C4-2B (cell line): ENCODE measurements at regions not wholly inside any gene's neighbourhood (a gene's known extent, or its start where the extent isn't known, plus 50 kb on each side); places are given as distances from the start of the nearest gene placed in this dataset.

ENCODE experiments used
- H3K27ac ChIP-seq: fragments of 450-650 bp; 2 replicates; pipeline ENCODE4 v1.5.1; 2017
- ZFX ChIP-seq: fragments of 450-650 bp; IDR thresholded peaks from 2 replicates; pipeline ENCODE4 v1.6.1; 2017
- TF ChIP-seq, protein P1 (sequence below): fragments of 450-650 bp; conservative IDR thresholded peaks from 2 replicates; pipeline ENCODE4 v1.5.1; 2017; ENCODE audit warnings: mild to moderate bottlenecking

DNA sequence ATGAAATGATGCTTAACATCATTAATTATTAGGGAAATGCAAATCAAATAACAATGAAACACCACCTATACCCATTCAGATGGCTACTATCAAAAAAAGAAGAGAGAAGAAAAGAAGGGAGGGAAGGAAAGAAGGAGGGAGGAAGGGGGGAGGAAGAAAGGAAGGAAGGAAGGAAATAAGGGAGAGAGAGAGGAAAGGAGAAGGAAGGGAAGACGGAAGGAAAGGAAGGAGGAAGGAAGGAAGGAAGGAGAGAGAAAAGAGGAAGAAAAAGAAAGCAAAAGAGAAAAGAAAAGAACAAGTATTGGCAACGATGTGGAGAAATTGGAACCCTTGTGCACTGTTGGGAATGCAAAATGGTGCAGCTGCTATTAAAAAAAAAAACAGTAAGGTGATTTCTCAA is 363.3 kb downstream of the TNS1 start:
- no peak overlapping the region for H3K27ac ChIP-seq
- TF ChIP-seq ZFX: no peak
- TF ChIP-seq, protein P1, sequence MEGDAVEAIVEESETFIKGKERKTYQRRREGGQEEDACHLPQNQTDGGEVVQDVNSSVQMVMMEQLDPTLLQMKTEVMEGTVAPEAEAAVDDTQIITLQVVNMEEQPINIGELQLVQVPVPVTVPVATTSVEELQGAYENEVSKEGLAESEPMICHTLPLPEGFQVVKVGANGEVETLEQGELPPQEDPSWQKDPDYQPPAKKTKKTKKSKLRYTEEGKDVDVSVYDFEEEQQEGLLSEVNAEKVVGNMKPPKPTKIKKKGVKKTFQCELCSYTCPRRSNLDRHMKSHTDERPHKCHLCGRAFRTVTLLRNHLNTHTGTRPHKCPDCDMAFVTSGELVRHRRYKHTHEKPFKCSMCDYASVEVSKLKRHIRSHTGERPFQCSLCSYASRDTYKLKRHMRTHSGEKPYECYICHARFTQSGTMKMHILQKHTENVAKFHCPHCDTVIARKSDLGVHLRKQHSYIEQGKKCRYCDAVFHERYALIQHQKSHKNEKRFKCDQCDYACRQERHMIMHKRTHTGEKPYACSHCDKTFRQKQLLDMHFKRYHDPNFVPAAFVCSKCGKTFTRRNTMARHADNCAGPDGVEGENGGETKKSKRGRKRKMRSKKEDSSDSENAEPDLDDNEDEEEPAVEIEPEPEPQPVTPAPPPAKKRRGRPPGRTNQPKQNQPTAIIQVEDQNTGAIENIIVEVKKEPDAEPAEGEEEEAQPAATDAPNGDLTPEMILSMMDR: no peak

DNA sequence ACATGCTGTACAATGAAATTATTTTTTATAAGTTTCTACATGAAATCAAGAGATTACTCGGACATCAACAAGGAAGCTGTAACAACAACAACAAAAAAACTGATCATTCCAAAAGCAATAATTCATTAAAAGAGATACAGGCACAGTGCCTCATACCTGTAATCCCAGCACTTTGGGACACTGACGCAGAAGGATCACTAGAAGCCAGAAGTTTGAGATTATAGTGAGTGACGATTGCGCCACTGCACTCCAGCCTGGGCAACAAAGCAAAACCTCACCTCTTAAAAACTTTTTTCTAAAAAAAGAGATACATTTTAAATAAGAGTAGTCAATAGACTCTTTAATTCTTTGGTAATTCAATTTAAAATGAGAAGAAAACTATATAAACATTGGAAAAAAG is 364.3 kb downstream of the TNS1 start:
- no peak for TF ChIP-seq ZFX
- TF ChIP-seq, protein P1: no peak

DNA sequence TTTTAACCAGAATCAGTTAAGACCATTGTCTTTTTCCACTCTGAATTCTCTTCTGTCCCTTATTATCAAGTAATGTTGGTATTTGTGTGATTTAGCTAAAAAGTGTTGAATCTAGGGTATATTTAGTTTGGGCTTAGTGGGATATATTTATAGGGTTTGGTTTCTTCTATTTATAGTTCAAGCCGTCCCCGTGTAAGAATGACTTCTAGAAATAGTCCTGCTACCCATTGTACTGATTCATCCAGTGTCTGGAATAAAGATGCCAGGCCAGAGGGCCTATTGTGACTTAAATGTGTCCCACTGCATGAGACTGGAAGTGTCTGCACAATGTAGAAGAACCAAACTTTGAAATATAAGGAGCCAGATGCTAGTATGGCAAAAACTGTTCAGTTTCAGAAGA is 364.8 kb downstream of the TNS1 start:
- H3K27ac ChIP-seq: no peak overlapping the region
- TF ChIP-seq, protein P1: no peak
- no peak for TF ChIP-seq ZFX

More for the DNA sequence above, 364.3 kb downstream of the TNS1 start:
- no peak overlapping the region for H3K27ac ChIP-seq

DNA sequence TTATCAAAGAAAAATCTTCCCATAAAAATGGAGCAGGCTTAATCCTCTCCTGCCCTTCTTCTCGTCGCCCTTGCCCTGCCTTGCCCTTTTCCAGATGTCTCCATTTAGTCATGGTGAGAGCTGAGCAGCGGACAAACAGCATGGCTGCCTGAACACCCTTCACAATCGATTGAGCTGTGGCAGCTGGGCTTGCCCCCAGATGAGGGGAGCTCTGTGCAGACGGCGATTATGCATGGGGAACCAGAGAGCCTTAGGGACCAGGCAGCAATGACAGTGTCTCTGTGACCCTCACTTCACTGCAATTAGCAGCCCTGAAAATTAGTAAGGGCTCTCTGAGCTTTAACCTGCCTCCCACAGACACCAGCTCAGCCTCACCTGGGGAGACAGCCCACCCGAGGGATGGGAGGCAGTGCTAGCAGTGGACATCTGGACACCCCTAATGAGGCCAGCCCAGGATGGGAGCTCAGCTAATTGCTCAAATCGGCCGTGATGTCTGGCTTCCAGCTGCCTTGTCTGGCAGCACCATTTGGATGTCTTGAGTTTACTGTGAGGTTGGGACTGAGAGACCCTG is 365.7 kb downstream of the TNS1 start:
- no peak overlapping the region for H3K27ac ChIP-seq
- no peak for TF ChIP-seq ZFX
- TF ChIP-seq, protein P1: no peak

DNA sequence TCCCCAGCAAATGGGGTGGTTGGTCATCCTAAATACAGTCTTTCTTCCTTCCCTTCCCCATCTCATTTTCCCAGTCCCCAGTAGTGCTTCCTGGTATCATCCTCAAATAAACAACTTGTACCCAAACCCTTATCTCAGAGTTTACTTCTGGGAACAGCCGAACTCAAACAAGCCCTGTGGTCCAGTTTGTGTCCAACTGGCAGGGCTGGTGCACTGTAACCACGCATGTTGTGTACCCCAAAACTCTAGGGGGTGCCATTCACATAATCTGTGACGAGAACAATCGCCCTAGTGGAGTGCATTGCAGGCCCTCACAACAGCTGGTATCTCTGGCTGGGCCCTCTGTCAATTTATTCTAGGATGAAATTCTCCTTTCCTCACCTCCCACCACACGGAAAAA is 366.2 kb downstream of the TNS1 start:
- H3K27ac ChIP-seq: no peak overlapping the region
- no peak for TF ChIP-seq ZFX
- TF ChIP-seq, protein P1: no peak

DNA sequence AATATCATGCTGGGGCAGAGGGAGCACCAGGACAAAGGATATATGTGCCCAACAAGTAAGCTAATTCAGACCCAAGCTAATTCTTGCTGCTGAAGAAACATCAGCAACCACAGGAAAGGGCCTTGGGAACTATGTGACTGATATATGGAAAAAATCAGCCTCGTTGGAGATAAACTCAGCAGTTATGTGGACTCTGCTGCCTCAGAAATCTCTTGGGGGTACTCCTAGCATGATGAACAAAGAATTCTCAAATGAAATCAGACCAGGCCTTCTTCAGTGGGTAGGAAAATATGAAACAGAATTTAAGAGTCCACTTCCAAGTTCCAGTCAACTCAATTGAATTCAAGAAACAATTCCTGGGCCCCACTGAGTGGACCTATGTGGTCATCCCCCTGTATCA is 367.9 kb downstream of the TNS1 start:
- no peak overlapping the region for H3K27ac ChIP-seq
- TF ChIP-seq ZFX: no peak
- TF ChIP-seq, protein P1: no peak

DNA sequence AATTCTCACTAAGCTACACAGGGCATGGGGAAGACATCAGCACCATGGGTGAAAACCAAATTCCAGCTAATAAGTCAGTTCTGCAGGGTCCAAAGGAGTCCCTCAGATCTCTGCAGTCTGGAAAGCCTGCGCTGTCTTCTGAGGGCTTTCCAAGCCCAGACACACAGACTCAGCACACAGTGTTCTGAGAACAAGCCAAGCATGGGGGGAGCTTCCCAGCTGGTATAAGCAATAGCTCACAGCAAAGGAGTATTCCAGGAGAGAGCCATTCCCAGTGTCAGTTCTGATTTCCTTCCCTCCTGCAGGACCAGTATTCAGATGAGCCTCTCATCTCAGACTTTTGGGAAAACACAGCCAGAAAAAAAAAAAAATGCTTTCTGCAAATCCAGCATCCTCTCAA is 370.8 kb downstream of the TNS1 start:
- H3K27ac ChIP-seq: no peak overlapping the region
- TF ChIP-seq, protein P1: no peak
- TF ChIP-seq ZFX: no peak
